Endothelial cell of umbilical vein (primary cell): ENCODE measurements at regions not wholly inside any gene's neighbourhood (a gene's known extent, or its start where the extent isn't known, plus 50 kb on each side); places are given as distances from the start of the nearest gene placed in this dataset.

Experiments
- BruUV-seq: library from RNA; stranded (reverse); fragments of 400-500 nt; replicated peaks from 2 replicates; lab custom pipeline; 2021; lab: Mats Ljungman, UMichigan
- CTCF ChIA-PET: fragments of 300-600, 350-600 bp; sonication (Branson Sonifier 250); formaldehyde crosslinking; loops from one replicate; lab custom pipeline; 2021; ENCODE audit warnings: antibody characterized with exemption, inconsistent platforms; lab: Charles Lee
- POLR2A ChIA-PET: fragments of 300-600, 350-600 bp; sonication (Branson Sonifier 250); formaldehyde crosslinking; loops from one replicate; lab custom pipeline; 2021; ENCODE audit warnings: antibody characterized with exemption, inconsistent platforms; lab: Charles Lee
- DNase-seq: peaks from one replicate; pipeline ENCODE4 v3.0.0-alpha.2; 2011; ENCODE audit warnings: low read depth, low spot score
- FAIRE-seq: peaks from 2 replicates; lab custom pipeline; 2011; peaks lifted over from hg19 to GRCh38; lab: Jason Lieb, UNC
- H2AFZ ChIP-seq: 2 replicates; pipeline ENCODE4 v1.6.0; 2012; ENCODE audit warnings: low read depth, low read length, control low read depth, inconsistent platforms
- H3K27ac ChIP-seq: 2 replicates; pipeline ENCODE4 v1.5.1; 2011; ENCODE audit warnings: low read depth, mild to moderate bottlenecking, control low read depth, low read length, moderate library complexity; ENCODE audit not compliant: insufficient read depth
- H3K27me3 ChIP-seq, 2 experiments: 2 replicates each; pipeline versions ENCODE4 v1.6.0 to v1.6.1; 2011; ENCODE audit warnings: low read length in 2 of 2, mixed read lengths in 1 of 2; ENCODE audit not compliant: control insufficient read depth in 2 of 2, insufficient read depth in 2 of 2
- H3K36me3 ChIP-seq, 2 experiments: 2 replicates in 1 of 2; 3 replicates in 1 of 2; pipeline ENCODE4 v1.5.1; 2011; ENCODE audit warnings: low read length in 2 of 2, mild to moderate bottlenecking in 1 of 2, moderate library complexity in 1 of 2; ENCODE audit not compliant: control insufficient read depth in 2 of 2, insufficient read depth in 2 of 2; ENCODE audit errors: extremely low read depth in 1 of 2
- H3K4me1 ChIP-seq: 3 replicates; pipeline ENCODE4 v1.5.1; 2011; ENCODE audit warnings: mild to moderate bottlenecking, low read length; ENCODE audit not compliant: control insufficient read depth, insufficient read depth; ENCODE audit errors: extremely low read depth
- H3K4me2 ChIP-seq: 2 replicates; pipeline ENCODE4 v1.6.1; 2011; ENCODE audit warnings: low read length, control low read depth, mixed read lengths; ENCODE audit not compliant: insufficient read depth
- H3K4me3 ChIP-seq, 3 experiments: fragments of 200-600 bp in 1 of 3; sonication (generic), shearing (Covaris generic) in 1 of 3; replicated peaks in 1 of 3; 2 replicates each; pipeline ENCODE4 v1.5.1; 2011 to 2016; ENCODE audit warnings: control low read depth in 3 of 3, low read length in 3 of 3, mild to moderate bottlenecking in 2 of 3, inconsistent platforms in 1 of 3, low read depth in 1 of 3, moderate library complexity in 1 of 3; ENCODE audit not compliant: insufficient read depth in 1 of 3
- H3K79me2 ChIP-seq: 2 replicates; pipeline ENCODE4 v1.6.0; 2012; ENCODE audit warnings: low read length, inconsistent platforms; ENCODE audit not compliant: control insufficient read depth, insufficient read depth
- H3K9ac ChIP-seq: replicated peaks from 2 replicates; pipeline ENCODE3; 2011; ENCODE audit warnings: low read length, control low read depth; ENCODE audit not compliant: insufficient read depth; ENCODE audit errors: extremely low read depth
- H3K9me1 ChIP-seq: replicated peaks from 3 replicates; pipeline ENCODE4 v1.6.0; 2011; ENCODE audit warnings: mild to moderate bottlenecking, low read length; ENCODE audit not compliant: control insufficient read depth, insufficient read depth; ENCODE audit errors: extremely low read depth
- H3K9me3 ChIP-seq: replicated peaks from 2 replicates; pipeline ENCODE4 v1.5.1; 2012; ENCODE audit warnings: low read length, inconsistent platforms; ENCODE audit not compliant: control insufficient read depth, insufficient read depth
- H4K20me1 ChIP-seq: replicated peaks from 2 replicates; pipeline ENCODE3; 2011; ENCODE audit warnings: mild to moderate bottlenecking, low read length; ENCODE audit not compliant: control insufficient read depth, insufficient read depth; ENCODE audit errors: extremely low read depth
- CTCF ChIP-seq, 2 donors: IDR thresholded peaks; 1 replicate in 1 of 2; 2 replicates in 1 of 2; pipeline ENCODE4 v1.5.1; 2011; ENCODE audit warnings: low read length in 2 of 2, mild to moderate bottlenecking in 2 of 2, moderate library complexity in 2 of 2, control low read depth in 1 of 2, inconsistent platforms in 1 of 2, low read depth in 1 of 2; ENCODE audit not compliant: insufficient read depth in 1 of 2; ENCODE audit errors: extremely low read depth in 1 of 2
- EZH2 ChIP-seq: IDR thresholded peaks from 2 replicates; pipeline ENCODE4 v1.6.1; 2012; ENCODE audit warnings: borderline replicate concordance, low read depth, mild to moderate bottlenecking, moderate library complexity, low read length, inconsistent platforms; ENCODE audit not compliant: severe bottlenecking
- FOS ChIP-seq: IDR thresholded peaks from 2 replicates; pipeline ENCODE4 v1.6.1; 2011; ENCODE audit warnings: mild to moderate bottlenecking, low read length, moderate library complexity, borderline replicate concordance; ENCODE audit not compliant: insufficient read depth
- GATA2 ChIP-seq: IDR thresholded peaks from 2 replicates; pipeline ENCODE4 v1.7.0; 2011; ENCODE audit warnings: low read depth, mild to moderate bottlenecking, moderate library complexity, mixed read lengths, low read length; ENCODE audit not compliant: insufficient read length, insufficient read depth
- JUN ChIP-seq: IDR thresholded peaks from 2 replicates; pipeline ENCODE4 v1.6.1; 2011; ENCODE audit warnings: borderline replicate concordance, low read depth; ENCODE audit not compliant: insufficient read length, insufficient read depth
- MAX ChIP-seq: IDR thresholded peaks from 2 replicates; pipeline ENCODE4 v1.6.1; 2011; ENCODE audit not compliant: insufficient read depth, insufficient read length
- MYC ChIP-seq: IDR thresholded peaks from one replicate; pipeline ENCODE4 v1.6.1; 2011; ENCODE audit warnings: mild to moderate bottlenecking, low read depth, low read length
- POLR2A ChIP-seq: IDR thresholded peaks from 2 replicates; pipeline ENCODE4 v1.6.1; 2012; ENCODE audit warnings: low read depth, mild to moderate bottlenecking, control low read depth, low read length
- POLR2AphosphoS5 ChIP-seq: IDR thresholded peaks from 2 replicates; pipeline ENCODE4 v1.6.1; 2012; ENCODE audit warnings: low read depth, mild to moderate bottlenecking, control low read depth, low read length, moderate library complexity; ENCODE audit not compliant: insufficient read depth
- dilution Hi-C: fragments of 300-500 bp; cut with MboI; formaldehyde crosslinking; loops from one replicate; pipeline ENCODE4 v1.15.0; 2019; ENCODE audit warnings: low sequenced_read_pairs; ENCODE audit not compliant: extremely low pct_ligation_motif_present
- intact Hi-C: fragments of 100-400 bp; cut with micrococcal nuclease; formaldehyde crosslinking; loops from one replicate; pipeline ENCODE4 v1.10.0; 2022

GRCh38 chr18:29853126-29853525, 1189.4 kb downstream of the DSC3 start:
- Histone ChIP-seq H2AFZ (no peak overlapping the region), H3K27ac (no peak overlapping the region), H3K4me2 (no peak overlapping the region), H3K4me3 (no peak overlapping the region), H3K4me1 (no peaks in the 10 kb centered on the region), H3K36me3 (no peaks in the 10 kb centered on the region), H3K27me3 (no peaks in the 10 kb centered on the region), H3K9me1 (no peaks in the 10 kb centered on the region), H4K20me1 (no peaks in the 10 kb centered on the region), H3K79me2 (no peaks in the 10 kb centered on the region), H3K9me3 (no peaks in the 10 kb centered on the region), H3K9ac (no peak overlapping the region)
- dilution Hi-C loops: no loop called here
- TF ChIP-seq POLR2AphosphoS5: no peak
- TF ChIP-seq EZH2: no peak
- TF ChIP-seq FOS: no peak
- TF ChIP-seq GATA2: no peak
- no peak for TF ChIP-seq CTCF (IDR thresholded peaks at IDR 0.05; ENCODE audit: extremely low read depth in 1 of 2, insufficient read depth in 1 of 2, low read depth in 1 of 2, low read length in 2 of 2)
- TF ChIP-seq MYC: no peak
- no peak for TF ChIP-seq JUN
- no peak for TF ChIP-seq POLR2A
- no peak for TF ChIP-seq MAX
- BruUV-seq: no TSS peak
- DNase-seq: no peak
- POLR2A ChIA-PET: no interaction called here
- CTCF ChIA-PET: interaction anchor here (0.8 kb wide), 1 partner anchor 937 kb away, joined by 3 read pairs; no protein-coding TSS in a partner anchor
- intact Hi-C loops: no loop called here
- no peak for FAIRE-seq
